ENCODE measurements at regions not wholly inside any gene's neighbourhood (a gene's known extent, or its start where the extent isn't known, plus 50 kb on each side); places are given as distances from the start of the nearest gene placed in this dataset.

- TF ChIP-seq MAZ (IDR thresholded peaks at IDR 0.05; ENCODE audit: borderline replicate concordance, low read depth, low read length) (no peak), RAD21 (conservative IDR thresholded peaks at IDR 0.05 in 1 of 2, IDR thresholded peaks at IDR 0.05 in 1 of 2) (no peak), NR3C1 (IDR thresholded peaks at IDR 0.05) (no peak), MAX (IDR thresholded peaks at IDR 0.05) (no peak), CTCF (IDR thresholded peaks at IDR 0.05) (no peak), ZFP36 (IDR thresholded peaks at IDR 0.05; ENCODE audit: borderline replicate concordance, partially characterized antibody) (no peak)
Observed at GRCh38 chrX:99800016-99800415, 610.1 kb downstream of the PCDH19 start.

Data from A549 (cell line).